T-helper 1 cell treated with Interleukin-12 subunit alpha and Interleukin-12 subunit beta and Interleukin-4 antibody, amounts not matched to agents 30 μg/mL and 1 μg/mL, for 36 hours (primary cell): ENCODE measurements at regions not wholly inside any gene's neighbourhood (a gene's known extent, or its start where the extent isn't known, plus 50 kb on each side); places are given as distances from the start of the nearest gene placed in this dataset.

ENCODE experiments used
- H3K27ac Mint-ChIP-seq: one replicate; pipeline ENCODE4 v1.8.0; 2021; ENCODE audit warnings: mild to moderate bottlenecking, mixed read lengths
- H3K27me3 Mint-ChIP-seq: one replicate; pipeline ENCODE4 v1.8.0; 2021; ENCODE audit warnings: low read depth, mixed read lengths
- H3K36me3 Mint-ChIP-seq: one replicate; pipeline ENCODE4 v1.8.0; 2021; ENCODE audit warnings: low read depth, mixed read lengths
- H3K4me1 Mint-ChIP-seq: one replicate; pipeline ENCODE4 v1.8.0; 2021; ENCODE audit warnings: low read depth, mixed read lengths
- H3K4me3 Mint-ChIP-seq: one replicate; pipeline ENCODE4 v1.8.0; 2021; ENCODE audit warnings: mild to moderate bottlenecking, moderate library complexity, mixed read lengths
- H3K9me3 Mint-ChIP-seq: one replicate; pipeline ENCODE4 v1.8.0; 2021; ENCODE audit warnings: mixed read lengths

- no peaks in the 10 kb centered on the region for H3K4me1 Mint-ChIP-seq
- H3K27me3 Mint-ChIP-seq, result peaks cover 2% of the 10 kb centered on the region
- no peak overlapping the region for H3K27ac Mint-ChIP-seq
- no peak overlapping the region for H3K4me3 Mint-ChIP-seq
- H3K9me3 Mint-ChIP-seq, result peaks cover 21% of the 10 kb centered on the region
- no peaks in the 10 kb centered on the region for H3K36me3 Mint-ChIP-seq
Observed at GRCh38 chr13:33711436-33711835, 106.5 kb upstream of the RFC3 start.

GRCh38 chr13:33717775-33718174, 100.2 kb upstream of the RFC3 start:
- H3K4me1 Mint-ChIP-seq, result peaks cover 6% of the 10 kb centered on the region
- no peaks in the 10 kb centered on the region for H3K27me3 Mint-ChIP-seq
- H3K36me3 Mint-ChIP-seq, result peaks cover 2% of the 10 kb centered on the region
- peaks cover 15% of the 10 kb centered on the region for H3K9me3 Mint-ChIP-seq
- H3K4me3 Mint-ChIP-seq, result no peak overlapping the region
- no peak overlapping the region for H3K27ac Mint-ChIP-seq

GRCh38 chr13:33721724-33722123, 96.2 kb upstream of the RFC3 start:
- Mint-ChIP-seq H3K27ac (no peak overlapping the region), H3K4me3 (no peak overlapping the region), H3K36me3 (peaks cover 2% of the 10 kb centered on the region), H3K27me3 (no peaks in the 10 kb centered on the region), H3K4me1 (peaks cover 16% of the 10 kb centered on the region), H3K9me3 (no peaks in the 10 kb centered on the region)

GRCh38 chr13:33722216-33722915, 95.6 kb upstream of the RFC3 start:
- H3K4me3 Mint-ChIP-seq, result peak overlapping the region; percentile 10
- H3K27me3 Mint-ChIP-seq, result no peaks in the 10 kb centered on the region
- H3K36me3 Mint-ChIP-seq, result peaks cover 2% of the 10 kb centered on the region
- H3K4me1 Mint-ChIP-seq, result peaks cover 16% of the 10 kb centered on the region
- no peaks in the 10 kb centered on the region for H3K9me3 Mint-ChIP-seq
- peak overlapping the region; percentile 36 for H3K27ac Mint-ChIP-seq

DNA sequence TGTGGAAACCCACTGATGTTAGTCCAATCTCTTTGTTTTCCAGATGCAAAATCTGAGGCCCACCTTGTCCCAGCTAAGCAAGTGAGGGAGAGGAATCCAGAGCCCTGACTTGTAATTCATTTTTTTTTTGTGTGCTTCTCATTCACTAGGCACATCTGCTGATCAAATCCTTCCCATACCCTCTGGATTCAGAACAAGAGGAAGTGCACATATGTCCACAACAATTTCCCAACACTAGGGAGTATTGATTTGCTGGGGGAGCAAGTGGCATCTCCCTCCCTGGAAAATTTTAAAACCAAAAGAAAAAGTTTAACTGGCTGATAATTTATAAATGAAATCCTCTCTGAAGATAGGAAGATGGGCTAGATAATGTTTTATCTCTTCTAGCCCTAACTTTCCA, 94.6 kb upstream of the RFC3 start:
- Mint-ChIP-seq H3K27ac (peak overlapping the region; percentile 67), H3K36me3 (peaks cover 2% of the 10 kb centered on the region), H3K27me3 (no peaks in the 10 kb centered on the region), H3K4me1 (peaks cover 16% of the 10 kb centered on the region), H3K4me3 (peak overlapping the region; percentile 37), H3K9me3 (no peaks in the 10 kb centered on the region)

DNA sequence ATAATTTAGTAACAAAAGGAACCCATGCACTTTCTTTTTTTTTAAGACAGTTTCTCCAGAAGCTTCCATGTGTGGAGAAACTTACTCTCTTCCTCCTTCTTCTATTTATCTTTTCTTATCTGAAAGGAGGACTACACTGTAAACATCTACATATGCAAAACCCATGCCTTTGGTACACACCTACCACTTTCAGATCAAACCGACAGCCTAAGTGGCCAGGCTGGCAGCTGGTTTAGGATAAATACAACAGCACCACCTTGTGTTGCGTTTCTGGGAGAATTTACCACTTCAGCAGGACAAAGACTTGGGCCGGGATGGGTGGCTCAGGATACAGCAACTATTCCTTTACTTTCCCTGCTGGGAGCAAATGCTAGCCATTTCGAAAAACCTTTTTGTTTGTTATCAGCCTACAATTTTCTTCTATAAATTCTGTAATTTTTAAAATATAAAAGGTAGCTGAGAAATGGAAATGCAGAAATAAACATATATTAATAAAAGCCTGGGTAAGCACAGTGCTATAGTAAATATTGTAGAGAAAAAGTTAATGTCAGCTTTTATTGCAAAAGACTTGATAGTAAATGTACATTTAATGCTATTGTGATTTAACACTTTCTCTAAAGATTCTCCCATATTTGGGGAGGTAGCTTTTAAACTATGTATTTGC, 94.0 kb upstream of the RFC3 start:
- Mint-ChIP-seq H3K27me3 (no peaks in the 10 kb centered on the region), H3K4me3 (peak overlapping the region; percentile 37), H3K4me1 (peaks cover 22% of the 10 kb centered on the region), H3K27ac (peak overlapping the region; percentile 20), H3K9me3 (no peaks in the 10 kb centered on the region), H3K36me3 (peaks cover 2% of the 10 kb centered on the region)

GRCh38 chr13:33725340-33725739, 92.6 kb upstream of the RFC3 start:
- no peak overlapping the region for H3K27ac Mint-ChIP-seq
- no peaks in the 10 kb centered on the region for H3K9me3 Mint-ChIP-seq
- H3K27me3 Mint-ChIP-seq, result no peaks in the 10 kb centered on the region
- H3K4me1 Mint-ChIP-seq, result peaks cover 26% of the 10 kb centered on the region
- H3K4me3 Mint-ChIP-seq, result no peak overlapping the region
- H3K36me3 Mint-ChIP-seq, result no peaks in the 10 kb centered on the region

DNA sequence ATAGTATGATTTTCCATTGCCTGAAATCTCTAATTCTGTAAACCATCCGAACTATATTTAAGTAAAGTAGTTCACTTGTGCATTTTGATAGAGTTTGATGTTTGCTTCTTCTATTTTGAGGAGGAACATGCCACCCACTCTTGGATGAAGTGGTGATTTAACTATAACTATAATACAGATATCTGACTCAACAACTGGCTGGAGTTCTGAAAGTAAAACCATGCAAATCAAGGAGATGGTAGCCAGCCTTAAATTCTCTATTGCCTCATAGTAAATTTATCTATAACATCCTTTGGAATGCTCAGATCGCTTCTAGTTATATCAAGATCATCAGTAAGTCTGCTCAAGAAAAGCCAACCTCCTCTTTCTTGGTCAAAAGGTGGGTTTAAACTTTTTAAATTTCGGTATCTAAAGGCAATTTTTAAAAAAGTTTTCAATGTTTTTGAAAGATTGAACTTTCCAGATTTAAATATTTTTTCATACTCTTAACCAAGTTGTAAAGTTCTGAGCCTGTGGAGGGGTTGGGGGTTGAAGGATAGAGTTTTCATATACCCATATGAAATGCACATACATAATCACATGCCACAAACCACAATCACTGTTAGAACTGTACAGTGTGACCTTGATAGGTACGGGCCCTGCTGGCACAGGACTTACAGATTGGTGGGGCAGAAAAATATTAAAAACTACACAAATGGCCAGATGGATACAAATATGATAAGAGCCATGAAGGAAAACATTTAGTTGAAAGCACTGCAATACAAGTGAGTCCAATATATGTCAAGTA, 90.5 kb upstream of the RFC3 start:
- H3K27me3 Mint-ChIP-seq, result no peaks in the 10 kb centered on the region
- H3K4me1 Mint-ChIP-seq, result peaks cover 21% of the 10 kb centered on the region
- no peak overlapping the region for H3K4me3 Mint-ChIP-seq
- H3K9me3 Mint-ChIP-seq, result no peaks in the 10 kb centered on the region
- no peaks in the 10 kb centered on the region for H3K36me3 Mint-ChIP-seq
- H3K27ac Mint-ChIP-seq, result no peak overlapping the region

DNA sequence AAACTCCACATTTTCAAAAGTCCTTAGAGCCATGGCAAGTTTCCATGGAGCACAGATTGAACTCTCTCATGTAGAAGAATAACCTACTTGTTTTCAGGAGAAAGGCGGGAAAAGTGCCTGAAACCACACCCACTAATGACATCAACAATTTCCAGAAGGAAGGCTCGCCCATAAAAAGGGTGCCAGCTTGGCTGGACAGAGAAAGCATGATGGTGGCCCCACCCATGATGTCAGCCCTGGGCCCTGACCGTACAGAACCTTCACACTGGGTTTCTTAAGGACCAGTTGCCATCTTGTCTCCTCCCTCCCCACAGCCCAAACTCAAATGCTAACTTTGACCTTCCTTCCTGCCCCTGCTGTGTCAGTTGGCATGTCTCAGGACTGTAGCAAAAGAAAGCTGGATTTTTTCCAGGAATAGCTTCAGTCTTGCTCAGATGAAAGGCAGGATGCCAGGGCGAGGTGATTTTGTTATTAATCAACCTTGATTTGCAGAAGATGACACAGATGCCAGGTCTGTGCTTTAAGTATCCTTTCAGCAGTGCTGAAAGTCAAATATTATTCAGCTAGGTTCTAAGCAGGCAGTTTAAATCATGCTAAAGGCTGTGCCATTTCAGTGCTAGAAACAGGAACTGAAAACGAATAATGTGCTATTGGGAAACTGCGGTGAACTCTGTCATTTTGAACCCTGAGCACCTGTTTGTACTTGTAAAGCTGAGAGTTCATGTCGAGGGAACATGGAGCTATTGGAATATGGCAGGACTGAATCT, 89.5 kb upstream of the RFC3 start:
- no peaks in the 10 kb centered on the region for H3K36me3 Mint-ChIP-seq
- no peak overlapping the region for H3K4me3 Mint-ChIP-seq
- H3K4me1 Mint-ChIP-seq, result peaks cover 13% of the 10 kb centered on the region

DNA sequence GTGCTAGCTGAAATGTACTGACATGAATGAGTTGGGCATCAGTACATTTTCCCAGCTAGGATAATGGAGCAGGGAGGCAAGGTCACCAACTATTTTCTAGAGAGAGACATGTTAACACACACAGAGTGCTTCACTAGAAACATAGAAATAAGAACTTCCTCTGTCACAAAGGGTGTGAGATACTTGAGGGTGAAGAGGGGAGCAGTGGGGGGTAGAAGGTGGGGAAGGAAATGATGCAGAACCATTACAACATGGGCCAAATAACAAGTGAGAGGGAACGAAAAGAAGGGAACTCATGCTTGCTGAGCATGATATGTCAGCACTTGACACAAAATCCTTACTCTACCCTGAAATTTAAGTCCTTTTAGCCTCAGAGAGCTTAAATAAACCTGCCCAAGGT, 87.8 kb upstream of the RFC3 start:
- Mint-ChIP-seq H3K4me3 (no peak overlapping the region), H3K4me1 (peaks cover 10% of the 10 kb centered on the region), H3K9me3 (no peaks in the 10 kb centered on the region), H3K27ac (no peak overlapping the region), H3K36me3 (no peaks in the 10 kb centered on the region), H3K27me3 (no peaks in the 10 kb centered on the region)

More for the DNA sequence above, 89.5 kb upstream of the RFC3 start:
- Mint-ChIP-seq H3K9me3 (no peaks in the 10 kb centered on the region), H3K27ac (no peak overlapping the region), H3K27me3 (no peaks in the 10 kb centered on the region)

DNA sequence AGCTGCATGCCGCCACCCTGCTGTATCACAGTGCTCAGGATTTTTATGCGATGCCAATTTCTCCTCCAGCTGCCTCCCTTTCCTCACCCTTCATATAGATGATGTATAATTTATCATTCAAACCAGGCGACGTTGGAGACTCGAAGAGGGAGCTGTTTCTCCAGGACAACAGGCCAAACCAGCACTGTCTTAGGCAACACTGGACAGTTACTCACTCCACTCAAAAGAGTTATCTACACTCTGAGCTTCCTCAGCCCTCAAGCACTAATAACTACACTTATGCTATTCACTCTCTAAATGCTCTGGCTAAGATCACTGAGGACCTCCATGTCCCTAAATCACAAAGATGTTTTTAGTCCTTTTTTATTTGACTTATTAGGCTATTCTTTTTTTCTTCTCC, 87.3 kb upstream of the RFC3 start:
- Mint-ChIP-seq H3K36me3 (no peaks in the 10 kb centered on the region), H3K4me1 (peaks cover 10% of the 10 kb centered on the region), H3K4me3 (no peak overlapping the region), H3K27ac (no peak overlapping the region), H3K27me3 (no peaks in the 10 kb centered on the region), H3K9me3 (no peaks in the 10 kb centered on the region)

DNA sequence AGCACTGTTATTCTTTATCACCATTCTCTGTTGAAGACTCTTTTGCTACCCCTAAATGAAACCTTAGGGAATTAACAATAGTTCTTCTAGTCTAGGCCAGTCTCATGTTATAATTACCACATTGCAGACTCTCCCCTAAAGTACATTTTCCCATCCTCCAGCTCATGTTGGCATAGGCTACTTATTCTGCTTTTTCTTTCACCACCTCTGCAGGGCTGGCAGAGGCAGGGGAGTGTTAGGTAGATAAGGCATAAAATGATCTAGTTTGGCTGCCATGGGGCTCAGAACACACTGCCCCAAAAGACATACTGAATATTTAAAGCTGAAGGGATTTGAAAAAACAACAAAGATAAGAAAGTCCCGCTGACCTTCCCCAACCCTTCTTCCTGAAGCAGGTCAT, 82.7 kb upstream of the RFC3 start:
- no peaks in the 10 kb centered on the region for H3K4me1 Mint-ChIP-seq
- no peak overlapping the region for H3K27ac Mint-ChIP-seq
- no peaks in the 10 kb centered on the region for H3K36me3 Mint-ChIP-seq
- no peaks in the 10 kb centered on the region for H3K9me3 Mint-ChIP-seq
- no peaks in the 10 kb centered on the region for H3K27me3 Mint-ChIP-seq
- H3K4me3 Mint-ChIP-seq, result no peak overlapping the region

GRCh38 chr13:33739254-33739653, 78.7 kb upstream of the RFC3 start:
- H3K27me3 Mint-ChIP-seq, result no peaks in the 10 kb centered on the region
- no peaks in the 10 kb centered on the region for H3K9me3 Mint-ChIP-seq
- no peak overlapping the region for H3K4me3 Mint-ChIP-seq
- no peaks in the 10 kb centered on the region for H3K36me3 Mint-ChIP-seq
- peaks cover 12% of the 10 kb centered on the region for H3K4me1 Mint-ChIP-seq
- no peak overlapping the region for H3K27ac Mint-ChIP-seq

DNA sequence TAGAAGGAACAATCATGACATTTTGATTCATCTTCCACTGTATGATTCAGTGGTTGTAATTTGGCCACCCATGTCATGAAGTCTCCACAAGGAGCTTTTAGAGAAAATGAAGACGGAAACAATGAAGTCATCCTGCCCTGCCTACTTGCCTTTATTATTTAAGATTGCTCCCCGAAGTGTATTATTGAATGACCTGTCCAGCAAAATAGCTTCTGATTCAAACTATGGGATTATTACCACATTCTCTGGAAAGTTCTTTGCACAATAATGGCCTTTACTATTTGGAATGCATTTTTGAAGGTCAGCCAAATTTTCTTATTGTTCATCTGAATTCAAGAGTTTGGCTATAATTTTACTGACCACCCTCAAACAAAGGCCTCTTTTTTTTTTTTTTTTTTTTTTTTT, 77.8 kb upstream of the RFC3 start:
- no peak overlapping the region for H3K4me3 Mint-ChIP-seq
- no peak overlapping the region for H3K27ac Mint-ChIP-seq
- no peaks in the 10 kb centered on the region for H3K27me3 Mint-ChIP-seq
- H3K9me3 Mint-ChIP-seq, result no peaks in the 10 kb centered on the region
- H3K36me3 Mint-ChIP-seq, result no peaks in the 10 kb centered on the region
- H3K4me1 Mint-ChIP-seq, result peaks cover 16% of the 10 kb centered on the region
